Neural progenitor cell (in vitro differentiated cells): ENCODE measurements at regions not wholly inside any gene's neighbourhood (a gene's known extent, or its start where the extent isn't known, plus 50 kb on each side); places are given as distances from the start of the nearest gene placed in this dataset.

Experiments used
- EZH2 ChIP-seq: fragments of 200-600 bp; sonication (generic); IDR thresholded peaks from 2 replicates; pipeline ENCODE4 v1.6.1; 2017; ENCODE audit warnings: antibody characterized with exemption, mild to moderate bottlenecking, moderate library complexity
- TF ChIP-seq, protein P1 (sequence below): fragments of 200-600 bp; sonication (generic); IDR thresholded peaks from 2 replicates; pipeline ENCODE4 v1.5.1; 2017; ENCODE audit warnings: antibody characterized with exemption, mild to moderate bottlenecking

DNA sequence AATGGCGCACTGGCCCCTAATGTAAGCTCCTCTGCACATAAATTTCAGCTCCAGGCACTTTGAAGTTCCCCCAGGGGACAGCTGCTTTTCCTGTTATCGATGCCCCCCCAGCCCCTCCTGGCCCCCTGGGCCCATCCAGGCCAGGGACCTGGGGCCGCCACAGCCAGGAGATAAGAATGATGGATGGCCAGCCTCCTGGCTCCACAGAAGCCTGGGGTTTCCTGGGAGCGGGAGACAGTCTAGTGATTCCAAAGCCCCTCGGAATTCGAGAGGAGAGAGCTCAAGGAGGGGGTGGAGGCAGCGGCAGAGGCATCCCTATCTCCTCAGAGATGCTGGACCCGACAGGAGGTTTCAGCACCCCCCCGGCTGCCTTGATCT, 98.4 kb upstream of the HAND1 start:
- TF ChIP-seq, protein P1, sequence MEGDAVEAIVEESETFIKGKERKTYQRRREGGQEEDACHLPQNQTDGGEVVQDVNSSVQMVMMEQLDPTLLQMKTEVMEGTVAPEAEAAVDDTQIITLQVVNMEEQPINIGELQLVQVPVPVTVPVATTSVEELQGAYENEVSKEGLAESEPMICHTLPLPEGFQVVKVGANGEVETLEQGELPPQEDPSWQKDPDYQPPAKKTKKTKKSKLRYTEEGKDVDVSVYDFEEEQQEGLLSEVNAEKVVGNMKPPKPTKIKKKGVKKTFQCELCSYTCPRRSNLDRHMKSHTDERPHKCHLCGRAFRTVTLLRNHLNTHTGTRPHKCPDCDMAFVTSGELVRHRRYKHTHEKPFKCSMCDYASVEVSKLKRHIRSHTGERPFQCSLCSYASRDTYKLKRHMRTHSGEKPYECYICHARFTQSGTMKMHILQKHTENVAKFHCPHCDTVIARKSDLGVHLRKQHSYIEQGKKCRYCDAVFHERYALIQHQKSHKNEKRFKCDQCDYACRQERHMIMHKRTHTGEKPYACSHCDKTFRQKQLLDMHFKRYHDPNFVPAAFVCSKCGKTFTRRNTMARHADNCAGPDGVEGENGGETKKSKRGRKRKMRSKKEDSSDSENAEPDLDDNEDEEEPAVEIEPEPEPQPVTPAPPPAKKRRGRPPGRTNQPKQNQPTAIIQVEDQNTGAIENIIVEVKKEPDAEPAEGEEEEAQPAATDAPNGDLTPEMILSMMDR, result no peak
- TF ChIP-seq EZH2, result no peak
